HG03280 (cell line): ENCODE measurements at regions not wholly inside any gene's neighbourhood (a gene's known extent, or its start where the extent isn't known, plus 50 kb on each side); places are given as distances from the start of the nearest gene placed in this dataset.

Experiments used
- ATAC-seq: cut with Tn5 transposase; IDR thresholded peaks from one replicate; pipeline ENCODE4 v1.9.1; 2021; ENCODE audit warnings: mild to moderate bottlenecking, moderate library complexity; ENCODE audit not compliant: unreplicated experiment

- ATAC-seq, result no peak
Measured at GRCh38 chr9:87816036-87816435, 66.6 kb upstream of the SPATA31E1 start.

GRCh38 chr9:87818308-87818707 lies 64.4 kb upstream of the SPATA31E1 start:
- no peak for ATAC-seq

GRCh38 chr9:87824216-87824875 lies 58.3 kb upstream of the SPATA31E1 start:
- ATAC-seq, result no peak

GRCh38 chr9:87824886-87825285 lies 57.8 kb upstream of the SPATA31E1 start:
- ATAC-seq, result no peak

GRCh38 chr9:87826331-87826730 lies 56.3 kb upstream of the SPATA31E1 start:
- no peak for ATAC-seq

GRCh38 chr9:87827341-87827740 lies 55.3 kb upstream of the SPATA31E1 start:
- ATAC-seq, result no peak

GRCh38 chr9:87829756-87830155 lies 52.9 kb upstream of the SPATA31E1 start:
- no peak for ATAC-seq

GRCh38 chr9:87830446-87830845 lies 52.2 kb upstream of the SPATA31E1 start:
- ATAC-seq, result no peak

GRCh38 chr9:87831159-87831558 lies 51.5 kb upstream of the SPATA31E1 start:
- ATAC-seq, result no peak
